ENCODE measurements at regions not wholly inside any gene's neighbourhood (a gene's known extent, or its start where the extent isn't known, plus 50 kb on each side); places are given as distances from the start of the nearest gene placed in this dataset.

- DNase-seq (ENCODE audit: low spot score): no peak
Observed at GRCh38 chr7:33852838-33853237, 52.5 kb upstream of the BMPER start.

- no peak for DNase-seq (ENCODE audit: low spot score)
Observed at GRCh38 chr7:33853361-33854062, 51.8 kb upstream of the BMPER start.

- no peak for DNase-seq (ENCODE audit: low spot score)
Observed at GRCh38 chr7:33854178-33854577, 51.2 kb upstream of the BMPER start.

- no peak for DNase-seq (ENCODE audit: low spot score)
Observed at GRCh38 chr7:33854801-33855350, 50.5 kb upstream of the BMPER start.
